Brain microvascular endothelial cell (primary cell): ENCODE measurements at regions not wholly inside any gene's neighbourhood (a gene's known extent, or its start where the extent isn't known, plus 50 kb on each side); places are given as distances from the start of the nearest gene placed in this dataset.

Experiments
- DNase-seq: peaks from one replicate; pipeline ENCODE4 v3.0.0-alpha.2; 2020
- H3K27ac ChIP-seq: fragments of 250-450 bp; sonication (Bioruptor Pico); 2 replicates; pipeline ENCODE4 v1.5.1; 2020; ENCODE audit warnings: mild to moderate bottlenecking, moderate library complexity
- H3K27me3 ChIP-seq: fragments of 250-450 bp; sonication (Bioruptor Pico); replicated peaks from 2 replicates; pipeline ENCODE4 v1.5.1; 2020; ENCODE audit warnings: mild to moderate bottlenecking
- H3K36me3 ChIP-seq: fragments of 250-450 bp; sonication (Bioruptor Pico); replicated peaks from 2 replicates; pipeline ENCODE4 v1.5.1; 2020; ENCODE audit warnings: mild to moderate bottlenecking
- H3K4me3 ChIP-seq: 2 replicates; pipeline ENCODE4 v1.5.1; 2011; ENCODE audit warnings: low read depth, mild to moderate bottlenecking, control low read depth, low read length, moderate library complexity
- CTCF ChIP-seq: IDR thresholded peaks from 2 replicates; pipeline ENCODE4 v1.5.1; 2011; ENCODE audit warnings: low read depth, mild to moderate bottlenecking, moderate library complexity, low read length, control low read depth, inconsistent platforms; ENCODE audit errors: missing control alignments
- in situ Hi-C: cut with HindIII; loops from 2 replicates; pipeline ENCODE4 v1.10.0; 2017; ENCODE audit warnings: low sequenced_read_pairs, low pct_ligation_motif_present

DNA sequence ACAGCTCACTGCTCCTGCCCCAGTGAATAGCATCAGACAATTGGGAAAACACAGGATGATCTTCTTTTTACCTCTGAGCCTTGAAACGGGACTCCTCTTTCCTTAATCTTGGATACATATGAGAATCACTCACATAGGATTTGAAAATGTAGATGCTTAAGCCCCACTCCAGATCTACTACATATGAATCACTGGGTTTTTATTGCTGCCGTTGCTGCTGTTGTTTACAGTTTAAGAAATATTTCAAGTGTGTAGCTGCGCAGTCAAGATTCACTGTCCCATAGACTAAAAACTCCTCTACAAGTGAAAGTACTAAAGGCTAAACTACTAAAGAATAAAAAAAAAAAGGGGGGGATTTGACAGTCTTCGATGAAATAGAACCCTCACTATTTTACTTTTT, 765.9 kb downstream of the NTRK3 start:
- in situ Hi-C loops, result no loop called here
- Histone ChIP-seq H3K27me3 (no peaks in the 10 kb centered on the region), H3K27ac (no peak overlapping the region), H3K36me3 (no peaks in the 10 kb centered on the region), H3K4me3 (no peak overlapping the region)
- no peak for TF ChIP-seq CTCF
- no peak for DNase-seq

- in situ Hi-C loops, result no loop called here
- no peak overlapping the region for H3K27ac ChIP-seq
- TF ChIP-seq CTCF, result no peak
- H3K27me3 ChIP-seq, result no peaks in the 10 kb centered on the region
- H3K4me3 ChIP-seq, result no peak overlapping the region
- no peak for DNase-seq
- no peaks in the 10 kb centered on the region for H3K36me3 ChIP-seq
Observed at GRCh38 chr15:87489902-87490665, 766.5 kb downstream of the NTRK3 start.

GRCh38 chr15:87489456-87489855, 767.1 kb downstream of the NTRK3 start:
- in situ Hi-C loops, result no loop called here
- DNase-seq, result no peak
- Histone ChIP-seq H3K4me3 (no peak overlapping the region), H3K27ac (no peak overlapping the region), H3K36me3 (no peaks in the 10 kb centered on the region), H3K27me3 (no peaks in the 10 kb centered on the region)
- no peak for TF ChIP-seq CTCF

DNA sequence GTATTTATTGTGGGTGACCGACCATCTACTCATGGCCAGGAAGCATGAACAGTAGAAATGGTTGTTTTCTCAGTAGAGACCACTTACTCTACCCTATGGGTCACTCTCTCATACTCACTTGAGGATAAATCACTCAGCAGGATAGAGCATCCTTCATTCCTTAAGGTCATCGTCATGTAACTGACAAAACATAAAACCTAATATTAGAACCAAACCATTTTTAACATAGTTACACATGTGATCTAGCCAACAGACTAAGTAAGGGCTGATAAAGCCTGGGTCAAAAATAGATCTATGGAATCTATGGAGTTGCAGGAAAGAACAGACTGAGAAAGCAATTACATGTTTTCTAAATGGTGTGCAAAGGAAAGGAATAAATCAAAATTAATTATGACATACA, 769.1 kb downstream of the NTRK3 start:
- Histone ChIP-seq H3K4me3 (no peak overlapping the region), H3K27ac (no peak overlapping the region), H3K36me3 (no peaks in the 10 kb centered on the region), H3K27me3 (no peaks in the 10 kb centered on the region)
- DNase-seq, result no peak
- no peak for TF ChIP-seq CTCF
- in situ Hi-C loops, result no loop called here

- Histone ChIP-seq H3K27me3 (no peaks in the 10 kb centered on the region), H3K27ac (no peak overlapping the region), H3K4me3 (no peak overlapping the region), H3K36me3 (no peaks in the 10 kb centered on the region)
- in situ Hi-C loops, result no loop called here
- no peak for DNase-seq
- TF ChIP-seq CTCF, result no peak
Observed at GRCh38 chr15:87483468-87483867, 773.1 kb downstream of the NTRK3 start.

GRCh38 chr15:87481126-87481525, 775.4 kb downstream of the NTRK3 start:
- in situ Hi-C loops, result no loop called here
- DNase-seq, result no peak

More at GRCh38 chr15:87481126-87481525, 775.4 kb downstream of the NTRK3 start:
- H3K36me3 ChIP-seq, result no peaks in the 10 kb centered on the region
- no peak for TF ChIP-seq CTCF
- no peak overlapping the region for H3K27ac ChIP-seq
- no peaks in the 10 kb centered on the region for H3K27me3 ChIP-seq
- no peak overlapping the region for H3K4me3 ChIP-seq
